Activated naive CD4-positive, alpha-beta T cell treated with anti-CD3 and anti-CD28 coated beads for 36 hours (primary cell): ENCODE measurements at regions not wholly inside any gene's neighbourhood (a gene's known extent, or its start where the extent isn't known, plus 50 kb on each side); places are given as distances from the start of the nearest gene placed in this dataset.
"Not testable (repeated sequence)": the region's sequence is repeated elsewhere in the genome, so short reads cannot be mapped to it uniquely, and the experiment has no call there.

Source experiments
- CTCF ChIA-PET: fragments of 350-600 bp; sonication (Branson Sonifier 250); formaldehyde crosslinking; loops from one replicate; lab custom pipeline; 2021; ENCODE audit warnings: antibody characterized with exemption; lab: Charles Lee
- DNase-seq: peaks from one replicate; pipeline ENCODE4 v3.0.0-alpha.2; 2020
- H3K27ac Mint-ChIP-seq: one replicate; pipeline ENCODE4 v1.8.0; 2021; ENCODE audit warnings: mild to moderate bottlenecking, mixed read lengths
- H3K27me3 Mint-ChIP-seq: one replicate; pipeline ENCODE4 v1.8.0; 2021; ENCODE audit warnings: low read depth, mixed read lengths
- H3K36me3 Mint-ChIP-seq: one replicate; pipeline ENCODE4 v1.8.0; 2021; ENCODE audit warnings: low read depth, mixed read lengths
- H3K4me1 Mint-ChIP-seq: one replicate; pipeline ENCODE4 v1.8.0; 2021; ENCODE audit warnings: low read depth, mixed read lengths
- H3K4me3 Mint-ChIP-seq: one replicate; pipeline ENCODE4 v1.8.0; 2021; ENCODE audit warnings: mild to moderate bottlenecking, moderate library complexity, mixed read lengths
- H3K9me3 Mint-ChIP-seq: one replicate; pipeline ENCODE4 v1.8.0; 2021; ENCODE audit warnings: mixed read lengths
- intact Hi-C: fragments of 100-400 bp; cut with micrococcal nuclease; formaldehyde crosslinking; loops from one replicate; pipeline ENCODE4 v1.15.1; 2023

- no peak overlapping the region for H3K27ac Mint-ChIP-seq
- H3K4me3 Mint-ChIP-seq: no peak overlapping the region
- no peak for DNase-seq
- CTCF ChIA-PET: no interaction called here
- intact Hi-C loops: no loop called here
- H3K9me3 Mint-ChIP-seq: no peaks in the 10 kb centered on the region
- peaks cover 4% of the 10 kb centered on the region for H3K27me3 Mint-ChIP-seq
- no peaks in the 10 kb centered on the region for H3K4me1 Mint-ChIP-seq
- no peaks in the 10 kb centered on the region for H3K36me3 Mint-ChIP-seq
Observed at GRCh38 chr7:94182066-94182465, 177.9 kb upstream of the BET1 start.

- no peak for DNase-seq
- Mint-ChIP-seq H3K4me3 (no peak overlapping the region), H3K9me3 (no peaks in the 10 kb centered on the region), H3K4me1 (no peaks in the 10 kb centered on the region), H3K36me3 (no peaks in the 10 kb centered on the region), H3K27me3 (peaks cover 4% of the 10 kb centered on the region), H3K27ac (no peak overlapping the region)
- CTCF ChIA-PET: no interaction called here
- intact Hi-C loops: no loop called here
Observed at GRCh38 chr7:94182721-94183120, 178.6 kb upstream of the BET1 start.

- intact Hi-C loops: no loop called here
- Mint-ChIP-seq H3K27me3 (peaks cover 4% of the 10 kb centered on the region), H3K27ac (no peak overlapping the region), H3K4me3 (no peak overlapping the region), H3K36me3 (no peaks in the 10 kb centered on the region), H3K9me3 (no peaks in the 10 kb centered on the region), H3K4me1 (no peaks in the 10 kb centered on the region)
- no peak for DNase-seq
- CTCF ChIA-PET: no interaction called here
Observed at GRCh38 chr7:94183289-94183749, 179.2 kb upstream of the BET1 start.

GRCh38 chr7:94183891-94184290, 179.7 kb upstream of the BET1 start:
- Mint-ChIP-seq H3K9me3 (no peaks in the 10 kb centered on the region), H3K27ac (no peak overlapping the region), H3K4me3 (no peak overlapping the region), H3K4me1 (no peaks in the 10 kb centered on the region), H3K36me3 (no peaks in the 10 kb centered on the region), H3K27me3 (peaks cover 4% of the 10 kb centered on the region)
- intact Hi-C loops: no loop called here
- DNase-seq: no peak
- CTCF ChIA-PET: no interaction called here

GRCh38 chr7:94188350-94188749, 184.2 kb upstream of the BET1 start:
- no peak overlapping the region for H3K4me3 Mint-ChIP-seq
- CTCF ChIA-PET: no interaction called here
- H3K9me3 Mint-ChIP-seq: peaks cover 3% of the 10 kb centered on the region
- intact Hi-C loops: no loop called here
- H3K27me3 Mint-ChIP-seq: peaks cover 8% of the 10 kb centered on the region
- H3K27ac Mint-ChIP-seq: no peak overlapping the region
- H3K4me1 Mint-ChIP-seq: no peaks in the 10 kb centered on the region
- no peaks in the 10 kb centered on the region for H3K36me3 Mint-ChIP-seq
- DNase-seq: no peak

GRCh38 chr7:94190599-94191061, 186.5 kb upstream of the BET1 start:
- intact Hi-C loops: no loop called here
- Mint-ChIP-seq H3K27ac (no peak overlapping the region), H3K4me1 (no peaks in the 10 kb centered on the region)

GRCh38 chr7:94194426-94194825, 190.3 kb upstream of the BET1 start:
- H3K27me3 Mint-ChIP-seq, H3K36me3 Mint-ChIP-seq, H3K4me1 Mint-ChIP-seq, intact Hi-C loops, H3K4me3 Mint-ChIP-seq, H3K9me3 Mint-ChIP-seq, DNase-seq, H3K27ac Mint-ChIP-seq, CTCF ChIA-PET: not testable (repeated sequence)

More at GRCh38 chr7:94190599-94191061, 186.5 kb upstream of the BET1 start:
- no peak for DNase-seq
- H3K27me3 Mint-ChIP-seq: peaks cover 8% of the 10 kb centered on the region
- no peak overlapping the region for H3K4me3 Mint-ChIP-seq
- CTCF ChIA-PET: no interaction called here
- no peaks in the 10 kb centered on the region for H3K36me3 Mint-ChIP-seq
- peaks cover 3% of the 10 kb centered on the region for H3K9me3 Mint-ChIP-seq

- Mint-ChIP-seq H3K4me3 (no peak overlapping the region), H3K4me1 (no peaks in the 10 kb centered on the region), H3K9me3 (peaks cover 3% of the 10 kb centered on the region), H3K27me3 (peaks cover 3% of the 10 kb centered on the region), H3K36me3 (no peaks in the 10 kb centered on the region), H3K27ac (no peak overlapping the region)
- DNase-seq: no peak
- intact Hi-C loops: no loop called here
- CTCF ChIA-PET: no interaction called here
Observed at GRCh38 chr7:94195201-94195600, 191.0 kb upstream of the BET1 start.

- Mint-ChIP-seq H3K27ac (no peak overlapping the region), H3K36me3 (no peaks in the 10 kb centered on the region), H3K4me1 (no peaks in the 10 kb centered on the region), H3K9me3 (peaks cover 3% of the 10 kb centered on the region), H3K27me3 (peaks cover 3% of the 10 kb centered on the region), H3K4me3 (no peak overlapping the region)
- CTCF ChIA-PET: no interaction called here
- intact Hi-C loops: no loop called here
- no peak for DNase-seq
Observed at GRCh38 chr7:94195813-94196212, 191.7 kb upstream of the BET1 start.

- CTCF ChIA-PET: no interaction called here
- Mint-ChIP-seq H3K4me3 (no peak overlapping the region), H3K36me3 (no peaks in the 10 kb centered on the region), H3K27me3 (no peaks in the 10 kb centered on the region), H3K4me1 (no peaks in the 10 kb centered on the region), H3K9me3 (no peaks in the 10 kb centered on the region), H3K27ac (no peak overlapping the region)
- no peak for DNase-seq
- intact Hi-C loops: no loop called here
Observed at GRCh38 chr7:94205529-94205928, 189.2 kb upstream of the COL1A2 start.

- CTCF ChIA-PET: interaction anchor here (0.6 kb wide), 1 partner anchor 768 kb away, joined by 3 read pairs; no protein-coding TSS in a partner anchor
- no peaks in the 10 kb centered on the region for H3K9me3 Mint-ChIP-seq
Observed at GRCh38 chr7:94206295-94206694, 188.4 kb upstream of the COL1A2 start.

GRCh38 chr7:94212160-94212559, 182.5 kb upstream of the COL1A2 start:
- H3K9me3 Mint-ChIP-seq: no peaks in the 10 kb centered on the region
- CTCF ChIA-PET: no interaction called here
- H3K36me3 Mint-ChIP-seq: no peaks in the 10 kb centered on the region
- no peak overlapping the region for H3K27ac Mint-ChIP-seq
- H3K4me1 Mint-ChIP-seq: no peaks in the 10 kb centered on the region
- DNase-seq: no peak
- intact Hi-C loops: no loop called here
- H3K27me3 Mint-ChIP-seq: no peaks in the 10 kb centered on the region
- no peak overlapping the region for H3K4me3 Mint-ChIP-seq

More at GRCh38 chr7:94206295-94206694, 188.4 kb upstream of the COL1A2 start:
- DNase-seq: no peak
- no peaks in the 10 kb centered on the region for H3K36me3 Mint-ChIP-seq
- H3K27me3 Mint-ChIP-seq: no peaks in the 10 kb centered on the region
- no peak overlapping the region for H3K4me3 Mint-ChIP-seq
- intact Hi-C loops: no loop called here
- H3K27ac Mint-ChIP-seq: no peak overlapping the region
- H3K4me1 Mint-ChIP-seq: no peaks in the 10 kb centered on the region

GRCh38 chr7:94216944-94217461, 177.7 kb upstream of the COL1A2 start:
- no peak overlapping the region for H3K27ac Mint-ChIP-seq
- no peak for DNase-seq
- no peaks in the 10 kb centered on the region for H3K4me1 Mint-ChIP-seq
- intact Hi-C loops: no loop called here
- no peak overlapping the region for H3K4me3 Mint-ChIP-seq
- H3K36me3 Mint-ChIP-seq: no peaks in the 10 kb centered on the region
- H3K27me3 Mint-ChIP-seq: no peaks in the 10 kb centered on the region
- CTCF ChIA-PET: no interaction called here
- peaks cover 4% of the 10 kb centered on the region for H3K9me3 Mint-ChIP-seq
